ENCODE measurements at regions not wholly inside any gene's neighbourhood (a gene's known extent, or its start where the extent isn't known, plus 50 kb on each side); places are given as distances from the start of the nearest gene placed in this dataset.

DNA sequence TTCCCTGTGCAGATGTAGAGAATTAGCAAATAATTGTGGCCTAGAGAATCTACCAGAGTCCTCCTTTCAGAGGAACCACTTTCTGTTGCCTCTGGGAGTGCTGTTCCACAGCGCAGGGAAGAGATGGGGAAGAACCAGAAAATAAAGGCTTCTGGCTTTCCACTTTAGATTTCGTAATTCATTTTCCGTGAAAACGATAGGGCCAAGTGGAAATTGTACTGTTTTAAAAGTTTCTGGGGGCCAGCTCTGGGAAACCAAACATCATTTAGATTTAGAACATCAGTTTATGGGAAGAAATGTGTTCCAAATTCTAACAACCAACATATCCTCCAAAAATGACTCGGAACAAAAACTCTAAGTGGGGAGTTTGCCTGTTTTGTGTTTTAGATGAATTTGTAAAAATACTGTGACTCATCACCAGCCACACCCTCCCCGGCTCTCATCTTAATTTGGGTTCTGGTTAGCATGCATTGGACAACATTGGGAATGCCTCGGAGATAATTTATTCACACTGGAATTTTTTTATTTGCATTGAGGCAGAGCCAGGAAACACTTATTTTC is 65.2 kb upstream of the LNX1 start:
- in situ Hi-C loops (cut with MboI; ENCODE audit: low pct_unique_long_range_greater_than_20kb, low sequenced_read_pairs, unreplicated experiment): no loop called here
- no peak for DNase-seq (ENCODE audit: low spot score)
- TF ChIP-seq, protein P1, sequence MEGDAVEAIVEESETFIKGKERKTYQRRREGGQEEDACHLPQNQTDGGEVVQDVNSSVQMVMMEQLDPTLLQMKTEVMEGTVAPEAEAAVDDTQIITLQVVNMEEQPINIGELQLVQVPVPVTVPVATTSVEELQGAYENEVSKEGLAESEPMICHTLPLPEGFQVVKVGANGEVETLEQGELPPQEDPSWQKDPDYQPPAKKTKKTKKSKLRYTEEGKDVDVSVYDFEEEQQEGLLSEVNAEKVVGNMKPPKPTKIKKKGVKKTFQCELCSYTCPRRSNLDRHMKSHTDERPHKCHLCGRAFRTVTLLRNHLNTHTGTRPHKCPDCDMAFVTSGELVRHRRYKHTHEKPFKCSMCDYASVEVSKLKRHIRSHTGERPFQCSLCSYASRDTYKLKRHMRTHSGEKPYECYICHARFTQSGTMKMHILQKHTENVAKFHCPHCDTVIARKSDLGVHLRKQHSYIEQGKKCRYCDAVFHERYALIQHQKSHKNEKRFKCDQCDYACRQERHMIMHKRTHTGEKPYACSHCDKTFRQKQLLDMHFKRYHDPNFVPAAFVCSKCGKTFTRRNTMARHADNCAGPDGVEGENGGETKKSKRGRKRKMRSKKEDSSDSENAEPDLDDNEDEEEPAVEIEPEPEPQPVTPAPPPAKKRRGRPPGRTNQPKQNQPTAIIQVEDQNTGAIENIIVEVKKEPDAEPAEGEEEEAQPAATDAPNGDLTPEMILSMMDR (IDR thresholded peaks at IDR 0.05; ENCODE audit: extremely low read depth, insufficient read depth, missing control alignments): no peak

- TF ChIP-seq, protein P1 (IDR thresholded peaks at IDR 0.05; ENCODE audit: extremely low read depth, insufficient read depth, missing control alignments): no peak
- in situ Hi-C loops (cut with MboI; ENCODE audit: low pct_unique_long_range_greater_than_20kb, low sequenced_read_pairs, unreplicated experiment): no loop called here
- peak; percentile 27 for DNase-seq (ENCODE audit: low spot score)
Observed at GRCh38 chr4:53654300-53654758, 63.0 kb upstream of the LNX1 start.

DNA sequence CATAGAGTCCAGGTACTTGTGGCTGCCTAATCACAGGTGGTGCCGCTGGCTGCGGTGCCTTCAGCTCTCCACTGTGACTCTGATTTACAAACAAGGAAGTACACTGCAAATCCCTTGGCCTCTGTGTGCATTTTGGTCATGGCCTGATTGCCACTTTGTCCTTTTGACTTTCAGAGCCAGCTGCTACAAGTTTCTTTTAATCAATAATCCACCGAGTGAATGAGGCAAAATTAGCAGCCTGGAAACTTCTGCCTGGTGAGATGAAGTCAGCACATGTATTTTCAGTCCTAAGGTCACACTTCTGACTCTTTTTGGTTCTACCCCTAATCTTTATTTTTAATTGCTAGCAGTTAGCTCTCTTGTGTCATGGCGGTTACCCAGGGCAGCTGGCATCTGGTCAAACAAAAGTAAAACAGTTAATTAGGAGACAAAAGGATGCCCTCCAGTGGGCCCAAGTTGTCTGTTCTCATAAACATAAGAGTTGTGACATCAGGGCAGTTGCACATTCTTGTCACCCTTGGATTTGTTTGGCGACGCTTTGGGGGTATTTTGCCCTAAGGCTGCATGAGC is 62.3 kb upstream of the LNX1 start:
- in situ Hi-C loops (cut with MboI; ENCODE audit: low pct_unique_long_range_greater_than_20kb, low sequenced_read_pairs, unreplicated experiment): no loop called here
- TF ChIP-seq, protein P1 (IDR thresholded peaks at IDR 0.05; ENCODE audit: extremely low read depth, insufficient read depth, missing control alignments): no peak
- peak; percentile 21 for DNase-seq (ENCODE audit: low spot score)

- TF ChIP-seq, protein P1 (IDR thresholded peaks at IDR 0.05; ENCODE audit: extremely low read depth, insufficient read depth, missing control alignments): no peak
- no peak for DNase-seq (ENCODE audit: low spot score)
- in situ Hi-C loops (cut with MboI; ENCODE audit: low pct_unique_long_range_greater_than_20kb, low sequenced_read_pairs, unreplicated experiment): no loop called here
Observed at GRCh38 chr4:53651156-53651735, 60.0 kb upstream of the LNX1 start.

DNA sequence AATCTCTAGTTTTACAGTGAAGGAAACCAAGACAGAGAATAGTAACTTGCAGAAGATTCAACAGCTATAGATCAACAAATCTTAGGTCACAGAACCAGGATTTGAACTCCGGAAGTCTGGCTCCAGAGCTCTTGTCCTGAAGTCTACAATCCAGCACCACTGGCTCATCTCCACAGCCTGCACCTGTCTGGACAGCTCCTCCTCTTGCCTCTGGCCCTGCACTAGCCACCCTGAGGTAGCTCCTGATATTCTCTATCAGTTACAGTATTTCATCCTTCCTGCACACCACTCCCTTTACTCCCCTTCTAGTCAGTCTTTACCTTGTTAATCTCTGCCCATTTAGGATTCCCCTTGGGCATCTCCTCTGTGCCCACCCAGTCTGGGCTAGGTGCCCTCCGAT is 58.1 kb upstream of the LNX1 start:
- TF ChIP-seq, protein P1 (IDR thresholded peaks at IDR 0.05; ENCODE audit: extremely low read depth, insufficient read depth, missing control alignments): no peak
- no peak for DNase-seq (ENCODE audit: low spot score)
- in situ Hi-C loops (cut with MboI; ENCODE audit: low pct_unique_long_range_greater_than_20kb, low sequenced_read_pairs, unreplicated experiment): no loop called here

GRCh38 chr4:53647547-53647946 is 56.3 kb upstream of the LNX1 start:
- in situ Hi-C loops (cut with MboI; ENCODE audit: low pct_unique_long_range_greater_than_20kb, low sequenced_read_pairs, unreplicated experiment): no loop called here
- DNase-seq (ENCODE audit: low spot score): no peak
- TF ChIP-seq, protein P1 (IDR thresholded peaks at IDR 0.05; ENCODE audit: extremely low read depth, insufficient read depth, missing control alignments): no peak
